Uterus (tissue), 2 donors: ENCODE measurements at regions not wholly inside any gene's neighbourhood (a gene's known extent, or its start where the extent isn't known, plus 50 kb on each side); places are given as distances from the start of the nearest gene placed in this dataset.

Experiments
- CTCF ChIP-seq, 4 experiments: fragments of 200-600 bp in 2 of 4; fragments of 450-650 bp in 2 of 4; sonication (generic) in 2 of 4; IDR thresholded peaks; one replicate each; pipeline ENCODE4 v1.5.1; 2016 to 2019; ENCODE audit warnings: antibody characterized with exemption in 4 of 4, mild to moderate bottlenecking in 2 of 4, moderate library complexity in 1 of 4
- POLR2A ChIP-seq, 2 donors: fragments of 450-650 bp; IDR thresholded peaks; one replicate each; pipeline ENCODE4 v1.6.1; 2016; ENCODE audit warnings: antibody characterized with exemption in 2 of 2, mild to moderate bottlenecking in 1 of 2, moderate library complexity in 1 of 2

GRCh38 chr5:106386287-106386686 lies 1284.5 kb downstream of the EFNA5 start:
- no peak for TF ChIP-seq CTCF (IDR thresholded peaks at IDR 0.05)
- TF ChIP-seq POLR2A (IDR thresholded peaks at IDR 0.05): no peak
